H54 (cell line): ENCODE measurements at regions not wholly inside any gene's neighbourhood (a gene's known extent, or its start where the extent isn't known, plus 50 kb on each side); places are given as distances from the start of the nearest gene placed in this dataset.

ENCODE experiments used
- DNase-seq: peaks from one replicate; pipeline ENCODE4 v3.0.0; 2011; ENCODE audit warnings: low spot score, mixed read lengths; ENCODE audit not compliant: insufficient read length
- FAIRE-seq: peaks from 3 replicates; lab custom pipeline; 2011; peaks lifted over from hg19 to GRCh38; lab: Jason Lieb, UNC
- POLR2A ChIP-seq: IDR thresholded peaks from 2 replicates; pipeline ENCODE4 v1.6.1; 2011; ENCODE audit warnings: low read depth, mild to moderate bottlenecking, low read length

GRCh38 chr3:102736288-102736974, 301.6 kb downstream of the ZPLD1 start:
- FAIRE-seq, result no peak
- no peak for DNase-seq
- no peak for TF ChIP-seq POLR2A

GRCh38 chr3:102736975-102737304, 302.1 kb downstream of the ZPLD1 start:
- FAIRE-seq (no peak), DNase-seq (no peak)
- no peak for TF ChIP-seq POLR2A

GRCh38 chr3:102737353-102737752, 302.5 kb downstream of the ZPLD1 start:
- no peak for FAIRE-seq
- no peak for DNase-seq
- TF ChIP-seq POLR2A, result no peak

- DNase-seq (no peak), FAIRE-seq (no peak)
- TF ChIP-seq POLR2A, result no peak
Observed at GRCh38 chr3:102741105-102741504, 306.3 kb downstream of the ZPLD1 start.

GRCh38 chr3:102741694-102742093, 306.9 kb downstream of the ZPLD1 start:
- no peak for TF ChIP-seq POLR2A
- FAIRE-seq (no peak), DNase-seq (no peak)

- DNase-seq (no peak), FAIRE-seq (no peak)
- TF ChIP-seq POLR2A, result no peak
Observed at GRCh38 chr3:102745881-102746280, 311.1 kb downstream of the ZPLD1 start.

- no peak for DNase-seq
- no peak for FAIRE-seq
- no peak for TF ChIP-seq POLR2A
Observed at GRCh38 chr3:102747611-102748010, 312.8 kb downstream of the ZPLD1 start.

GRCh38 chr3:102748646-102749045, 313.8 kb downstream of the ZPLD1 start:
- DNase-seq, result no peak
- no peak for TF ChIP-seq POLR2A
- no peak for FAIRE-seq

- no peak for DNase-seq
- no peak for FAIRE-seq
- TF ChIP-seq POLR2A, result no peak
Observed at GRCh38 chr3:102750322-102750721, 315.5 kb downstream of the ZPLD1 start.

GRCh38 chr3:102753901-102754300, 319.1 kb downstream of the ZPLD1 start:
- no peak for DNase-seq
- TF ChIP-seq POLR2A, result no peak
- FAIRE-seq, result no peak

- no peak for TF ChIP-seq POLR2A
- FAIRE-seq (no peak), DNase-seq (no peak)
Observed at GRCh38 chr3:102756706-102757105, 321.9 kb downstream of the ZPLD1 start.

GRCh38 chr3:102757950-102758349, 323.1 kb downstream of the ZPLD1 start:
- FAIRE-seq (no peak), DNase-seq (no peak)
- no peak for TF ChIP-seq POLR2A

GRCh38 chr3:102761766-102762165, 327.0 kb downstream of the ZPLD1 start:
- DNase-seq (no peak), FAIRE-seq (no peak)
- no peak for TF ChIP-seq POLR2A

GRCh38 chr3:102790747-102791325, 356.0 kb downstream of the ZPLD1 start:
- FAIRE-seq (no peak), DNase-seq (no peak)
- no peak for TF ChIP-seq POLR2A
